Panc1 (cell line): ENCODE measurements at regions not wholly inside any gene's neighbourhood (a gene's known extent, or its start where the extent isn't known, plus 50 kb on each side); places are given as distances from the start of the nearest gene placed in this dataset.

Source experiments
- CTCF ChIP-seq: fragments of 450-650 bp; IDR thresholded peaks from 2 replicates; pipeline ENCODE4 v1.5.1; 2017; ENCODE audit warnings: mild to moderate bottlenecking
- POLR2AphosphoS5 ChIP-seq: IDR thresholded peaks from 2 replicates; pipeline ENCODE4 v1.6.1; 2012; ENCODE audit warnings: mild to moderate bottlenecking, low read depth, low read length, moderate library complexity
- REST ChIP-seq, 2 experiments: IDR thresholded peaks; 2 replicates each; pipeline ENCODE4 v1.6.1; 2011 to 2012; ENCODE audit warnings: low read depth in 2 of 2, control low read depth in 1 of 2, low read length in 1 of 2, mild to moderate bottlenecking in 1 of 2, moderate library complexity in 1 of 2; ENCODE audit not compliant: insufficient read depth in 1 of 2
- SIN3A ChIP-seq: IDR thresholded peaks from 2 replicates; pipeline ENCODE4 v1.6.1; 2012; ENCODE audit warnings: low read depth, mild to moderate bottlenecking, low read length, moderate library complexity, borderline replicate concordance; ENCODE audit not compliant: insufficient read depth

GRCh38 chr12:90423965-90424364, 531.0 kb downstream of the CCER1 start:
- TF ChIP-seq CTCF: no peak
- no peak for TF ChIP-seq SIN3A
- no peak for TF ChIP-seq POLR2AphosphoS5
- TF ChIP-seq REST (IDR thresholded peaks at IDR 0.05; ENCODE audit: insufficient read depth in 1 of 2, low read depth in 2 of 2, low read length in 1 of 2): no peak
